Kidney (tissue), 13 donors: ENCODE measurements at regions not wholly inside any gene's neighbourhood (a gene's known extent, or its start where the extent isn't known, plus 50 kb on each side); places are given as distances from the start of the nearest gene placed in this dataset.

Source experiments
- DNase-seq, 5 donors: peaks; one replicate each; pipeline ENCODE4 v3.0.0-alpha.2; 2013 to 2020
- FAIRE-seq: peaks from 2 replicates; lab custom pipeline; 2012; peaks lifted over from hg19 to GRCh38; lab: Jason Lieb, UNC
- H3K27ac ChIP-seq, 2 donors: one replicate each; pipeline ENCODE4 v1.7.0; 2013; ENCODE audit warnings: low read depth in 2 of 2, low read length in 2 of 2, inconsistent platforms in 1 of 2
- H3K27me3 ChIP-seq: one replicate; pipeline ENCODE4 v1.7.1; 2013; ENCODE audit warnings: low read length, inconsistent platforms; ENCODE audit not compliant: control insufficient read depth, insufficient read depth
- H3K36me3 ChIP-seq, 3 donors: one replicate each; pipeline versions ENCODE4 v1.7.0 to v1.7.1; 2013; ENCODE audit warnings: low read length in 3 of 3, control low read depth in 1 of 3, inconsistent platforms in 1 of 3; ENCODE audit not compliant: insufficient read depth in 3 of 3, control insufficient read depth in 2 of 3
- H3K4me1 ChIP-seq, 3 donors: one replicate each; pipeline versions ENCODE4 v1.7.0 to v1.7.1; 2013; ENCODE audit warnings: low read length in 3 of 3, inconsistent platforms in 1 of 3, low read depth in 1 of 3; ENCODE audit not compliant: control insufficient read depth in 2 of 3, insufficient read depth in 2 of 3
- H3K4me3 ChIP-seq, 3 donors: one replicate each; pipeline versions ENCODE4 v1.7.0 to v1.8.1; 2013; ENCODE audit warnings: low read length in 3 of 3, control low read depth in 1 of 3, inconsistent platforms in 1 of 3
- H3K9ac ChIP-seq, 3 donors: one replicate each; pipeline versions ENCODE4 v1.7.0 to v1.7.1; 2013; ENCODE audit warnings: low read length in 3 of 3, control low read depth in 1 of 3, inconsistent platforms in 1 of 3
- H3K9me3 ChIP-seq, 3 donors: one replicate each; pipeline versions ENCODE4 v1.7.0 to v1.7.1; 2013; ENCODE audit warnings: low read length in 3 of 3, control low read depth in 1 of 3, inconsistent platforms in 1 of 3; ENCODE audit not compliant: control insufficient read depth in 2 of 3, insufficient read depth in 1 of 3
- intact Hi-C: fragments of 100-400 bp; cut with DNase I; formaldehyde crosslinking; loops from one replicate; pipeline ENCODE4 v1.11.1; 2022
- TF ChIP-seq, protein P1 (sequence below): IDR thresholded peaks from 3 replicates; pipeline ENCODE4 v1.5.1; 2012; ENCODE audit warnings: mild to moderate bottlenecking, moderate library complexity, borderline replicate concordance; ENCODE audit not compliant: insufficient read depth; ENCODE audit errors: extremely low read depth
- donor health status: control.
- donor health status: control.
- donor health status: control.
- donor health status: control.
- donor health status: control.
- donor health status: DM: yes; HTN: yes; CAD: no.
- donor health status: Normal renal cell carcinoma (clear cell type).

DNA sequence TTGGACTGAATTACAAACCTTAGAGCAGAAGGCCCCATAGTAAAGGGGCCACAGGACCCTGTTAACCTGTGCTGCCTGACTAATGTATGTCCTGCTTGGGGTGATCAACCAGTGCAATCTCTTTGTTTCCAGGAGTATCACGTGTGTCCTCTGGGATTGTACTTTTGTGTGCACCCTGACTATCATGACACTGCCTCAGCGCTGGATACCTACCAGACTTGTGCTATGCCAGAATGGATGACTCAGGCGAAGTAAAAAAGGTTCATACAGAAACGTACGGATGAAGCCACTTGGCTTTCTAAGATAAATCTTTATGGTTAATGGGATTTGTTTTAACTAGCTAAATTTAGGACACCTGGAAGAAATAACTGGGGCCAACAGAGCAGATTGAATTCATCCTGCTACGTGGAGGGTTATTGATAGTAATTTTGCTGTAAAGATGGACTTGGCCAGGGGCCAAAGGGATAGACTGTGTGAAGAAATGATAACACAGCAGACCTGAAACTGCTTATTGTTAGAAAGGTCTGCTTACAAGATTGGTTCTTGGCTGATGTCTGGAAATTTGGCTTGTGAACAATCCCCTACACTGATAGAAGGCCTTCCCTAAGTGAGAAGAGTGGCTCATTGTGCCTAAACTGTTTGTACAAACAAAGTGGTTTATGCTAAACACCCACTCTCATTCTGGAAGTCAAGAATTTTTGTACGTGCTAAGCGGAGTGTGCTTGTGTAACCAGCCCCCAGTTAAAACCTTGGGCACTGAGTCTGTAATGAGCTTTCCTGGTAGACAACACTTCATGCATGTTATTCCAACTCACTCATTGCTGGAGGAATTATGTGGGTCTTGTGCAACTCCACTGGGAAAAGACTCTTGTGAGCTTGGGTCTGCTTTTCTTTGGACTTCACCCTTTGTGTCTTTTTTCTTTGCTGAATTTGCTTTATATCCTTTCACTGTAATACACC, 750.5 kb upstream of the HTR2C start:
- intact Hi-C loops: no loop called here

DNA sequence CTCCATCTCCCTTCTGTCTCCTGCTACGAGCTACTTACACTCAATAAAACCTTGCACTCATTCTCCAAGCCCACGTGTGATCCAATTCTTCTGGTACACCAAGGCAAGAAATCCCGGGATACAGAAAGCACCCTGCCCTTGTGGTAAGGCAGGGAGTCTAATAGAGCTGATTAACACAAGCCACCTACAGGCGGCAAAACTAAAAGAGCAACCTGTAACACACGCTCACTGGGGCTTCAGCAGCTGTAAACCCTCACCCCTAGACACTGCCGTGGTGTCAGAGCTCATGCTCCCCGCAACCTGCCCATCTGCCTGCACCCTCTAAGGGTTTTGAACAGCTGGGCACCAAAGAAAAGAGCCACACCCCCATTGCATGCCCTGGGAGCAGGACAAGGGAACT, 755.4 kb upstream of the HTR2C start:
- TF ChIP-seq, protein P1, sequence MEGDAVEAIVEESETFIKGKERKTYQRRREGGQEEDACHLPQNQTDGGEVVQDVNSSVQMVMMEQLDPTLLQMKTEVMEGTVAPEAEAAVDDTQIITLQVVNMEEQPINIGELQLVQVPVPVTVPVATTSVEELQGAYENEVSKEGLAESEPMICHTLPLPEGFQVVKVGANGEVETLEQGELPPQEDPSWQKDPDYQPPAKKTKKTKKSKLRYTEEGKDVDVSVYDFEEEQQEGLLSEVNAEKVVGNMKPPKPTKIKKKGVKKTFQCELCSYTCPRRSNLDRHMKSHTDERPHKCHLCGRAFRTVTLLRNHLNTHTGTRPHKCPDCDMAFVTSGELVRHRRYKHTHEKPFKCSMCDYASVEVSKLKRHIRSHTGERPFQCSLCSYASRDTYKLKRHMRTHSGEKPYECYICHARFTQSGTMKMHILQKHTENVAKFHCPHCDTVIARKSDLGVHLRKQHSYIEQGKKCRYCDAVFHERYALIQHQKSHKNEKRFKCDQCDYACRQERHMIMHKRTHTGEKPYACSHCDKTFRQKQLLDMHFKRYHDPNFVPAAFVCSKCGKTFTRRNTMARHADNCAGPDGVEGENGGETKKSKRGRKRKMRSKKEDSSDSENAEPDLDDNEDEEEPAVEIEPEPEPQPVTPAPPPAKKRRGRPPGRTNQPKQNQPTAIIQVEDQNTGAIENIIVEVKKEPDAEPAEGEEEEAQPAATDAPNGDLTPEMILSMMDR: no peak
- no peaks in the 10 kb centered on the region for H3K4me1 ChIP-seq
- H3K9me3 ChIP-seq: no peaks in the 10 kb centered on the region
- FAIRE-seq (no peak), DNase-seq (no peak)
- H3K9ac ChIP-seq: no peak overlapping the region
- no peak overlapping the region for H3K27ac ChIP-seq
- H3K36me3 ChIP-seq: no peaks in the 10 kb centered on the region
- intact Hi-C loops: no loop called here
- no peaks in the 10 kb centered on the region for H3K27me3 ChIP-seq
- no peak overlapping the region for H3K4me3 ChIP-seq

More for the DNA sequence above, 750.5 kb upstream of the HTR2C start:
- Histone ChIP-seq H3K9ac (no peak overlapping the region), H3K27me3 (no peaks in the 10 kb centered on the region), H3K36me3 (no peaks in the 10 kb centered on the region), H3K4me3 (no peak overlapping the region), H3K4me1 (no peaks in the 10 kb centered on the region), H3K27ac (no peak overlapping the region), H3K9me3 (no peaks in the 10 kb centered on the region)
- FAIRE-seq: no peak
- DNase-seq: no peak
- TF ChIP-seq, protein P1: no peak

DNA sequence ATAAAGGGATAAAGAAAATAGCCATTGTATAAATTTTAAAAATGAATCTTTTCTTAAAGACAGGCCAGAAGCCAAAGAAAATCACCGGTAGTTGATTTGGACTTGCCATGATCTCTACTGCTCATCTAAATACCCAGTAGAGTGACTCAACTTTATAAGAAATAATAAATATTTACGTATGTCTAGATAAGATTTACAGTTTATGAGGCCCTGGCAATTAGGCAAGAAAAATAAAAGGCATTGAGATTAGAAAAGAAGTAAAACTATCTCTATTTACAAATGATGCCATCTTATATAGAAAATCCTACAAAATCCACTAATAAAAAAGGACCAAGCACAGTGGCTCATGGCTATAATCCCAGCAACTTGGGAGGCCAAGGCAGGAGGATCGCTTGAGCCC, 765.5 kb upstream of the HTR2C start:
- H3K4me1 ChIP-seq: no peaks in the 10 kb centered on the region
- no peaks in the 10 kb centered on the region for H3K27me3 ChIP-seq
- TF ChIP-seq, protein P1: no peak
- H3K27ac ChIP-seq: no peak overlapping the region
- no peak overlapping the region for H3K4me3 ChIP-seq
- intact Hi-C loops: no loop called here
- no peaks in the 10 kb centered on the region for H3K36me3 ChIP-seq
- FAIRE-seq (no peak), DNase-seq (no peak)
- H3K9ac ChIP-seq: no peak overlapping the region
- H3K9me3 ChIP-seq: no peaks in the 10 kb centered on the region
